ENCODE measurements at regions not wholly inside any gene's neighbourhood (a gene's known extent, or its start where the extent isn't known, plus 50 kb on each side); places are given as distances from the start of the nearest gene placed in this dataset.

DNA sequence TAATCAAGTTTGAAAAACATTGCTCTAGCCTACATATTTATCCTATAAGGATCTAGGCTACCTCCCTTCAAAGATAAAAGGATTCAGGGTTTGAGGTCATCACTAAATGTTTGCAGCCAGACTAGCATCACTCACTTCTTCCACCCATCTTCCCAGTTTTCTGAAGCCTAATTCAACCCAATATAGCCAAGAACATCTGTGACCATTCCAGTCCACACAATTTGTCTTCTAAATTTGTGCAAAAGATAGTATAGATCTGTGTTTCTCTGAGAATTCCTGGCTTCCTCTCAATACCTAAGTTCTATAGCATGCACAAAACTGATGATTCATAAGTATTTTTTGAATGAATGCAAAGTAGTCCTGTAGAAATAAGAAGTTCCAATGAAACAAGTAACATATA is 103.0 kb upstream of the CDK1 start:
- no peaks in the 10 kb centered on the region for H3K27me3 ChIP-seq
- H3K9me3 ChIP-seq = no peaks in the 10 kb centered on the region
- TF ChIP-seq, protein P1, sequence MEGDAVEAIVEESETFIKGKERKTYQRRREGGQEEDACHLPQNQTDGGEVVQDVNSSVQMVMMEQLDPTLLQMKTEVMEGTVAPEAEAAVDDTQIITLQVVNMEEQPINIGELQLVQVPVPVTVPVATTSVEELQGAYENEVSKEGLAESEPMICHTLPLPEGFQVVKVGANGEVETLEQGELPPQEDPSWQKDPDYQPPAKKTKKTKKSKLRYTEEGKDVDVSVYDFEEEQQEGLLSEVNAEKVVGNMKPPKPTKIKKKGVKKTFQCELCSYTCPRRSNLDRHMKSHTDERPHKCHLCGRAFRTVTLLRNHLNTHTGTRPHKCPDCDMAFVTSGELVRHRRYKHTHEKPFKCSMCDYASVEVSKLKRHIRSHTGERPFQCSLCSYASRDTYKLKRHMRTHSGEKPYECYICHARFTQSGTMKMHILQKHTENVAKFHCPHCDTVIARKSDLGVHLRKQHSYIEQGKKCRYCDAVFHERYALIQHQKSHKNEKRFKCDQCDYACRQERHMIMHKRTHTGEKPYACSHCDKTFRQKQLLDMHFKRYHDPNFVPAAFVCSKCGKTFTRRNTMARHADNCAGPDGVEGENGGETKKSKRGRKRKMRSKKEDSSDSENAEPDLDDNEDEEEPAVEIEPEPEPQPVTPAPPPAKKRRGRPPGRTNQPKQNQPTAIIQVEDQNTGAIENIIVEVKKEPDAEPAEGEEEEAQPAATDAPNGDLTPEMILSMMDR (IDR thresholded peaks at IDR 0.05) = no peak
- no peaks in the 10 kb centered on the region for H3K4me1 ChIP-seq (ENCODE audit: control insufficient read depth in 1 of 2, insufficient read depth in 1 of 2, low read depth in 1 of 2, low read length in 1 of 2)
- H3K27ac ChIP-seq = no peak overlapping the region
- H3K4me3 ChIP-seq (ENCODE audit: low read depth in 1 of 2, low read length in 1 of 2) = no peak overlapping the region
- H3K36me3 ChIP-seq = no peaks in the 10 kb centered on the region

DNA sequence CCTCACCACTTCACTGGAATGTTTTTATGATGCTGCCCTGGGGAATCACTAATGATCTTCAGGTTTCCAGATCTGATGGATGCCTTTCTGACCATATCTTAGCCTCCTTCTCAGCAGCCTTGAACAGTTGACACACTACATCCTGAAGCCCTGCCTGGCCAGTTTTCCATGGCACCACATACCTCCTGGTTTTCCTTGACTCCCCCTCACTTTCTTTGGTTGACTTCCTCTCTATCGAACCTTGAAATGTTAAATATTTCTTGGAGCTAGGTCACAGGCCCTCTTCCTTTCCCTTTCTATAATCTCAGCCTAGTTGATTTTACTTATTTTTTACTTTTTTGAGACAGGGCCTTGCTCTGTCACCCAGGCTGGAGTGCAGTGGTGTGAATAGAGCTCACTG is 108.8 kb upstream of the CDK1 start:
- Histone ChIP-seq H3K36me3 (no peaks in the 10 kb centered on the region), H3K9me3 (no peaks in the 10 kb centered on the region), H3K27me3 (no peaks in the 10 kb centered on the region), H3K27ac (no peak overlapping the region), H3K4me1 (ENCODE audit: control insufficient read depth in 1 of 2, insufficient read depth in 1 of 2, low read depth in 1 of 2, low read length in 1 of 2) (peaks cover 15 to 17% of the 10 kb centered on the region in 2 experiments), H3K4me3 (ENCODE audit: low read depth in 1 of 2, low read length in 1 of 2) (no peak overlapping the region)
- TF ChIP-seq, protein P1 (IDR thresholded peaks at IDR 0.05) = no peak

DNA sequence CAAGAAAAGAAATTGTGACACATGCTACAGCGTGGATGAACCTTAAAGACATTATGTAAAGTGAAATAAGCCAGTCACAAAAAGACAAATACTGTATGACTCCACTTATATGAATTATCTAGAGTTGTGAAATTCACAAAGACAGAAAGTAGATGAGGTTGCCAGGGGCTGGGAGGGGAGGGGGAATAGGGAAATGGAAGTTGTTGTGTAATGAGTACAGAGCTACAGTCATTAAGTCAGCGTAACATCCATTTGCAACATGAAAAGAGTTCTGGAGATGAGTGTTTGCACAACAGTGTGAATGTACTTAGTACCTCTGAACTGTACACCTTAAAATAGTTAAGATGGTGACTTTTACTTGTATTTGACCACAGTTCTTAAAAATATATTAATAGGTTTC is 112.1 kb upstream of the CDK1 start:
- H3K27me3 ChIP-seq = no peaks in the 10 kb centered on the region
- peaks cover 15 to 17% of the 10 kb centered on the region in 2 experiments for H3K4me1 ChIP-seq (ENCODE audit: control insufficient read depth in 1 of 2, insufficient read depth in 1 of 2, low read depth in 1 of 2, low read length in 1 of 2)
- no peaks in the 10 kb centered on the region for H3K9me3 ChIP-seq
- no peak overlapping the region for H3K27ac ChIP-seq
- TF ChIP-seq, protein P1 (IDR thresholded peaks at IDR 0.05) = no peak
- H3K36me3 ChIP-seq = no peaks in the 10 kb centered on the region
- H3K4me3 ChIP-seq (ENCODE audit: low read depth in 1 of 2, low read length in 1 of 2) = no peak overlapping the region

DNA sequence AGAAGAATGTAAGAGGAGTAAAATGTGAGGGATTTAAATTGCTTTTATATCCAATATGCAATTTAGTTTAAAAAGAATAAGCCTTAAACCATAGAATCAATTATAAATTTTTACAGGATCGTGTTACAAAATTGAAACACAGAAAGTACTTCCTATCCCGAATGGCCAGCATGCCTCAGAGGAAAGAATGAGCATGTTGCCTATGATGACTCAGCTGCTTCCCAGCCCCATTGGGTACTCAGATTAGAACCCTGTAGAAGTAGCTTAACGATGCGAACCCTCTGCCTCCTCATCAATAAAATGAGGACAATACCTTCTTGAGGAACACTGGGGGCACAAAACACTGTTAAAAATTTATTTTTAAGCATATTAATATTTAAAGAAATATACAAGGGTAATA is 113.4 kb upstream of the CDK1 start:
- Histone ChIP-seq H3K9me3 (no peaks in the 10 kb centered on the region), H3K4me1 (ENCODE audit: control insufficient read depth in 1 of 2, insufficient read depth in 1 of 2, low read depth in 1 of 2, low read length in 1 of 2) (peaks cover 15 to 17% of the 10 kb centered on the region in 2 experiments), H3K27me3 (no peaks in the 10 kb centered on the region), H3K27ac (no peak overlapping the region), H3K4me3 (ENCODE audit: low read depth in 1 of 2, low read length in 1 of 2) (no peak overlapping the region), H3K36me3 (no peaks in the 10 kb centered on the region)
- TF ChIP-seq, protein P1 (IDR thresholded peaks at IDR 0.05) = no peak

DNA sequence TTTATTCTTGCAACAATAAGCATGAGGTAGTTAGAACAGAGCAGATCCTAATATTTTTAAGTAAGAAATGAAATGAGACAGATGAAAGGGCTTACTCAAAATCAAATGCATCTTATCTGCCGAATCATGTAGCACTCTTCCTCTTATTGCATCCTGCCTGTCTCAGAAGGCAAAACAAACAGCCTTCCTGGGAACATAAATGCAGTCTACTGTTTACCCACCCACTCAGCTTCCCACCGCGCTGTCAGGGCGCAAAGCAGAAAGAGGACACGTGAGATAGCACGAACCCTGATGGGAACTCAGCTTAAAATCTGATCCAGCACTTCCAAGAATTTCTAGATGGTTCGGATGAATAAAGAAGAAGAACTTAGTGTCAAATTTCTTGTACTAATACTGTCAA is 114.4 kb upstream of the CDK1 start:
- Histone ChIP-seq H3K9me3 (no peaks in the 10 kb centered on the region), H3K27ac (no peak overlapping the region), H3K27me3 (no peaks in the 10 kb centered on the region), H3K4me1 (ENCODE audit: control insufficient read depth in 1 of 2, insufficient read depth in 1 of 2, low read depth in 1 of 2, low read length in 1 of 2) (peaks cover 15 to 17% of the 10 kb centered on the region in 2 experiments), H3K36me3 (no peaks in the 10 kb centered on the region), H3K4me3 (ENCODE audit: low read depth in 1 of 2, low read length in 1 of 2) (no peak overlapping the region)
- TF ChIP-seq, protein P1 (IDR thresholded peaks at IDR 0.05) = no peak
